ENCODE measurements at regions not wholly inside any gene's neighbourhood (a gene's known extent, or its start where the extent isn't known, plus 50 kb on each side); places are given as distances from the start of the nearest gene placed in this dataset.

- no peak for ATAC-seq (ENCODE audit: low read depth in 2 of 2)
- H3K27ac ChIP-seq (ENCODE audit: insufficient read depth, low read length, poor library complexity, severe bottlenecking) = no peak overlapping the region
- H3K4me1 Mint-ChIP-seq = no peaks in the 10 kb centered on the region
Observed at GRCh38 chr20:4600308-4601014, 85.8 kb upstream of the PRNP start.

GRCh38 chr20:4597215-4597614 is 89.0 kb upstream of the PRNP start:
- no peaks in the 10 kb centered on the region for H3K36me3 ChIP-seq (ENCODE audit: control insufficient read depth, insufficient read depth, low read length)
- no peak overlapping the region for H3K27ac Mint-ChIP-seq
- peaks cover 0 to 7% (median 5%) of the 10 kb centered on the region in 4 donors for H3K4me1 Mint-ChIP-seq
- H3K4me1 ChIP-seq (ENCODE audit: control insufficient read depth, insufficient read depth, low read length, poor library complexity, severe bottlenecking) = peaks cover 9% of the 10 kb centered on the region
- no peak overlapping the region for H3K4me3 ChIP-seq (ENCODE audit: low read depth, low read length)
- no peak for ATAC-seq (ENCODE audit: low read depth in 2 of 2)
- no peak overlapping the region for H3K27ac ChIP-seq (ENCODE audit: insufficient read depth, low read length, poor library complexity, severe bottlenecking)
- H3K27me3 ChIP-seq (ENCODE audit: control insufficient read depth, insufficient read depth, low read length) = peaks cover 16% of the 10 kb centered on the region
- H3K36me3 Mint-ChIP-seq = no peaks in the 10 kb centered on the region
- no peak overlapping the region for H3K4me3 Mint-ChIP-seq
- H3K27me3 Mint-ChIP-seq = peaks cover 37% of the 10 kb centered on the region
- H3K9me3 ChIP-seq (ENCODE audit: control insufficient read depth in 2 of 2, low read length in 2 of 2) = peaks cover 2 to 4% of the 10 kb centered on the region in 2 experiments
- DNase-seq = no peak
- H3K9me3 Mint-ChIP-seq = peaks cover 0 to 2% (median 0%) of the 10 kb centered on the region in 7 donors

More at GRCh38 chr20:4600308-4601014, 85.8 kb upstream of the PRNP start:
- no peak overlapping the region for H3K4me3 ChIP-seq (ENCODE audit: low read depth, low read length)
- Mint-ChIP-seq H3K27ac (no peak overlapping the region), H3K36me3 (no peaks in the 10 kb centered on the region), H3K4me3 (no peak overlapping the region), H3K9me3 (peaks cover 0 to 2% (median 0%) of the 10 kb centered on the region in 7 donors), H3K27me3 (peaks cover 34% of the 10 kb centered on the region)
- peaks cover 2 to 4% of the 10 kb centered on the region in 2 experiments for H3K9me3 ChIP-seq (ENCODE audit: control insufficient read depth in 2 of 2, low read length in 2 of 2)
- H3K27me3 ChIP-seq (ENCODE audit: control insufficient read depth, insufficient read depth, low read length) = peaks cover 16% of the 10 kb centered on the region
- H3K4me1 ChIP-seq (ENCODE audit: control insufficient read depth, insufficient read depth, low read length, poor library complexity, severe bottlenecking) = no peaks in the 10 kb centered on the region
- H3K36me3 ChIP-seq (ENCODE audit: control insufficient read depth, insufficient read depth, low read length) = no peaks in the 10 kb centered on the region
- DNase-seq = no peak

GRCh38 chr20:4593149-4593525 is 93.1 kb upstream of the PRNP start:
- H3K9me3 ChIP-seq (ENCODE audit: control insufficient read depth in 2 of 2, low read length in 2 of 2) = peaks cover 2 to 4% of the 10 kb centered on the region in 2 experiments
- Mint-ChIP-seq H3K4me1 (peaks cover 0 to 13% (median 8%) of the 10 kb centered on the region in 4 donors), H3K9me3 (no peaks in the 10 kb centered on the region), H3K27me3 (peaks cover 35% of the 10 kb centered on the region), H3K27ac (peak overlapping the region in 1 of 3 donors; percentile 69), H3K4me3 (peak overlapping the region in 2 of 4 donors; percentile 67 to 81), H3K36me3 (no peaks in the 10 kb centered on the region)
- no peaks in the 10 kb centered on the region for H3K36me3 ChIP-seq (ENCODE audit: control insufficient read depth, insufficient read depth, low read length)
- no peak overlapping the region for H3K4me3 ChIP-seq (ENCODE audit: low read depth, low read length)
- DNase-seq = no peak
- no peak overlapping the region for H3K27ac ChIP-seq (ENCODE audit: insufficient read depth, low read length, poor library complexity, severe bottlenecking)
- no peak for ATAC-seq (ENCODE audit: low read depth in 2 of 2)
- H3K4me1 ChIP-seq (ENCODE audit: control insufficient read depth, insufficient read depth, low read length, poor library complexity, severe bottlenecking) = peaks cover 12% of the 10 kb centered on the region
- peaks cover 12% of the 10 kb centered on the region for H3K27me3 ChIP-seq (ENCODE audit: control insufficient read depth, insufficient read depth, low read length)

GRCh38 chr20:4592316-4593148 is 93.7 kb upstream of the PRNP start:
- Mint-ChIP-seq H3K27me3 (peaks cover 32% of the 10 kb centered on the region), H3K36me3 (no peaks in the 10 kb centered on the region), H3K27ac (peak overlapping the region in 1 of 3 donors; percentile 69), H3K9me3 (no peaks in the 10 kb centered on the region), H3K4me3 (peak overlapping the region in 2 of 4 donors; percentile 67 to 81), H3K4me1 (peaks cover 0 to 13% (median 8%) of the 10 kb centered on the region in 4 donors)
- H3K4me1 ChIP-seq (ENCODE audit: control insufficient read depth, insufficient read depth, low read length, poor library complexity, severe bottlenecking) = peaks cover 12% of the 10 kb centered on the region
- no peaks in the 10 kb centered on the region for H3K36me3 ChIP-seq (ENCODE audit: control insufficient read depth, insufficient read depth, low read length)
- peaks cover 12% of the 10 kb centered on the region for H3K27me3 ChIP-seq (ENCODE audit: control insufficient read depth, insufficient read depth, low read length)
- DNase-seq (peak; percentile 15 to 39 (median 21)), ATAC-seq (ENCODE audit: low read depth in 2 of 2) (peak; percentile 59 to 66)
- no peak overlapping the region for H3K4me3 ChIP-seq (ENCODE audit: low read depth, low read length)
- no peak overlapping the region for H3K27ac ChIP-seq (ENCODE audit: insufficient read depth, low read length, poor library complexity, severe bottlenecking)
- H3K9me3 ChIP-seq (ENCODE audit: control insufficient read depth in 2 of 2, low read length in 2 of 2) = peaks cover 2 to 4% of the 10 kb centered on the region in 2 experiments

GRCh38 chr20:4591975-4592315 is 94.3 kb upstream of the PRNP start:
- ATAC-seq (ENCODE audit: low read depth in 2 of 2) = no peak

GRCh38 chr20:4585758-4586157 is 100.5 kb upstream of the PRNP start:
- H3K27me3 Mint-ChIP-seq = peaks cover 30% of the 10 kb centered on the region
- H3K36me3 ChIP-seq (ENCODE audit: control insufficient read depth, insufficient read depth, low read length) = no peaks in the 10 kb centered on the region
- no peaks in the 10 kb centered on the region for H3K4me1 ChIP-seq (ENCODE audit: control insufficient read depth, insufficient read depth, low read length, poor library complexity, severe bottlenecking)
- H3K27ac Mint-ChIP-seq = no peak overlapping the region
- H3K36me3 Mint-ChIP-seq = no peaks in the 10 kb centered on the region
- peaks cover 0 to 1% (median 0%) of the 10 kb centered on the region in 7 donors for H3K9me3 Mint-ChIP-seq
- H3K4me1 Mint-ChIP-seq = no peaks in the 10 kb centered on the region
- no peak for ATAC-seq (ENCODE audit: low read depth in 2 of 2)
- no peak overlapping the region for H3K4me3 Mint-ChIP-seq
- no peak overlapping the region for H3K4me3 ChIP-seq (ENCODE audit: low read depth, low read length)
- peaks cover 9% of the 10 kb centered on the region for H3K27me3 ChIP-seq (ENCODE audit: control insufficient read depth, insufficient read depth, low read length)
- H3K9me3 ChIP-seq (ENCODE audit: control insufficient read depth in 2 of 2, low read length in 2 of 2) = no peaks in the 10 kb centered on the region
- no peak for DNase-seq
- no peak overlapping the region for H3K27ac ChIP-seq (ENCODE audit: insufficient read depth, low read length, poor library complexity, severe bottlenecking)

More at GRCh38 chr20:4591975-4592315, 94.3 kb upstream of the PRNP start:
- H3K27ac Mint-ChIP-seq = no peak overlapping the region
- H3K36me3 Mint-ChIP-seq = no peaks in the 10 kb centered on the region
- peaks cover 32% of the 10 kb centered on the region for H3K27me3 Mint-ChIP-seq
- Histone ChIP-seq H3K36me3 (ENCODE audit: control insufficient read depth, insufficient read depth, low read length) (no peaks in the 10 kb centered on the region), H3K9me3 (ENCODE audit: control insufficient read depth in 2 of 2, low read length in 2 of 2) (no peaks in the 10 kb centered on the region), H3K4me1 (ENCODE audit: control insufficient read depth, insufficient read depth, low read length, poor library complexity, severe bottlenecking) (peaks cover 12% of the 10 kb centered on the region), H3K27me3 (ENCODE audit: control insufficient read depth, insufficient read depth, low read length) (peaks cover 10% of the 10 kb centered on the region), H3K27ac (ENCODE audit: insufficient read depth, low read length, poor library complexity, severe bottlenecking) (no peak overlapping the region), H3K4me3 (ENCODE audit: low read depth, low read length) (no peak overlapping the region)
- no peaks in the 10 kb centered on the region for H3K9me3 Mint-ChIP-seq
- H3K4me3 Mint-ChIP-seq = peak overlapping the region in 1 of 4 donors; percentile 62
- peaks cover 0 to 13% (median 8%) of the 10 kb centered on the region in 4 donors for H3K4me1 Mint-ChIP-seq
- DNase-seq = no peak

- no peaks in the 10 kb centered on the region for H3K36me3 ChIP-seq (ENCODE audit: control insufficient read depth, insufficient read depth, low read length)
- no peaks in the 10 kb centered on the region for H3K36me3 Mint-ChIP-seq
- no peak overlapping the region for H3K27ac Mint-ChIP-seq
- H3K4me3 ChIP-seq (ENCODE audit: low read depth, low read length) = no peak overlapping the region
- no peaks in the 10 kb centered on the region for H3K4me1 ChIP-seq (ENCODE audit: control insufficient read depth, insufficient read depth, low read length, poor library complexity, severe bottlenecking)
- H3K27me3 ChIP-seq (ENCODE audit: control insufficient read depth, insufficient read depth, low read length) = peaks cover 9% of the 10 kb centered on the region
- H3K4me1 Mint-ChIP-seq = no peaks in the 10 kb centered on the region
- ATAC-seq (ENCODE audit: low read depth in 2 of 2) (no peak), DNase-seq (no peak)
- H3K4me3 Mint-ChIP-seq = no peak overlapping the region
- H3K9me3 ChIP-seq (ENCODE audit: control insufficient read depth in 2 of 2, low read length in 2 of 2) = no peaks in the 10 kb centered on the region
- H3K9me3 Mint-ChIP-seq = peaks cover 0 to 1% (median 0%) of the 10 kb centered on the region in 7 donors
- H3K27ac ChIP-seq (ENCODE audit: insufficient read depth, low read length, poor library complexity, severe bottlenecking) = no peak overlapping the region
- peaks cover 31% of the 10 kb centered on the region for H3K27me3 Mint-ChIP-seq
Observed at GRCh38 chr20:4585104-4585753, 101.0 kb upstream of the PRNP start.
